Cardiac fibroblast (primary cell): ENCODE measurements at regions not wholly inside any gene's neighbourhood (a gene's known extent, or its start where the extent isn't known, plus 50 kb on each side); places are given as distances from the start of the nearest gene placed in this dataset.

Experiments
- DNase-seq, 2 donors: peaks; one replicate each; pipeline versions ENCODE4 v3.0.0 to v3.0.0-alpha.2; 2010; ENCODE audit warnings: low read depth in 2 of 2
- H3K4me3 ChIP-seq, 2 donors: replicated peaks in 1 of 2; 1 replicate in 1 of 2; 2 replicates in 1 of 2; pipeline ENCODE4 v1.5.1; 2011; ENCODE audit warnings: low read depth in 2 of 2, low read length in 2 of 2, mild to moderate bottlenecking in 2 of 2, moderate library complexity in 1 of 2
- CTCF ChIP-seq: IDR thresholded peaks from one replicate; pipeline ENCODE4 v1.5.1; 2011; ENCODE audit warnings: low read depth, mild to moderate bottlenecking, low read length, inconsistent platforms

GRCh38 chr17:17403065-17403464 is 73.7 kb upstream of the MED9 start:
- no peak overlapping the region for H3K4me3 ChIP-seq
- DNase-seq, result no peak
- no peak for TF ChIP-seq CTCF

DNA sequence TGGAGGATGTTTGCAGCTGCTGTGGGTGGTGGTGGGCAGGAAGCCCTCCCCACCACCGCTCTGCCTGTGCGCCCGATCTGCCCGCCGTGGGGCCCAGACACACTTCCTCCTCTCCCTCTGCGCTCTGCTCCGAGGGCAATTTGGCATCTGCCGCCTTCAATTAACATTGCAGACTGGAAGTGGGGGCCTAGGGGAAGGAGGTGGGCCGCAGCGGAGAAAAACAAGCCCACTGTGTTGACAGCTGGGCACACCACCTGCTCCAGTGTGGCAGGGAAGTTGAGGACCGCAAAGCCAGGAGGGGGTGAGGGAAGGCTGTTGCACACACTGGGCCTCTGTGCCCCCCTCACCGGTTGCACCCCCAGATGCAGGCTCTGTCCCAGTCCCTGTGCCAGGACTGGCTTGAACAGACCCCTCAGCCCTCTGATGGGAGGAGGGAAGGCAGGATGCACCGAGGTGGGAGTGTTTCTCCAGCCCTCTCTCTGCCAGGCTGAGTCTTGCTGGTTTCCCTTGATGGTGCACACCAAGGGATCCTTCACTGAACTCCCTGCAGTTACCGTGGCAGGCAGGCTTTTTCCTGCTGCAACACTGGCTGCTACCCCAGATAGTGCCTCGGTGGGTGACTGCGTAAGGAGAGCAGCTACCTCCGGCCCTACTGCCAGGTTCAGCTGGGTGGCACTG is 72.8 kb upstream of the MED9 start:
- no peak for TF ChIP-seq CTCF
- no peak for DNase-seq
- H3K4me3 ChIP-seq, result no peak overlapping the region

- no peak for DNase-seq
Observed at GRCh38 chr17:17405673-17406072, 71.1 kb upstream of the MED9 start.

DNA sequence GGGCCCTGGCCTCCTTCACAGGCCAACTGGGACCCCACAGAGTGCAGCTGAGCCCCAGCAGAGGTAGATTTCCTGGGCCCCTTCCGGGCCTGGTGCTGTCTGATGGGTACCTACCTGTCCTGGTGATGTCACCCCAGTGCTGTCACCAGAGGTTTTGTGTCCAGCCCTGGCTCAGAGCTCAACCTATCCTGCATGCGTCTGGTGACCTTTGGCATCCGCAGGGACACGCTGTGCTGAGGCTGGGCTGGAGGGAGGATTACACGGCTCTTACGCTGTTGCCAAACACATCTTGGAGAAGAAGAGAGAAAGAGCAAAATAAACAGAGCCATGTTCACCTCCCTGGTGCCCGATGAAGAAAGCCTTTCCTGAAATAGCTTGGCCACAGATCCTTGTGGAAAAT is 70.6 kb upstream of the MED9 start:
- DNase-seq, result no peak
- H3K4me3 ChIP-seq, result no peak overlapping the region
- no peak for TF ChIP-seq CTCF

More at GRCh38 chr17:17405673-17406072, 71.1 kb upstream of the MED9 start:
- H3K4me3 ChIP-seq, result no peak overlapping the region
- TF ChIP-seq CTCF, result no peak

DNA sequence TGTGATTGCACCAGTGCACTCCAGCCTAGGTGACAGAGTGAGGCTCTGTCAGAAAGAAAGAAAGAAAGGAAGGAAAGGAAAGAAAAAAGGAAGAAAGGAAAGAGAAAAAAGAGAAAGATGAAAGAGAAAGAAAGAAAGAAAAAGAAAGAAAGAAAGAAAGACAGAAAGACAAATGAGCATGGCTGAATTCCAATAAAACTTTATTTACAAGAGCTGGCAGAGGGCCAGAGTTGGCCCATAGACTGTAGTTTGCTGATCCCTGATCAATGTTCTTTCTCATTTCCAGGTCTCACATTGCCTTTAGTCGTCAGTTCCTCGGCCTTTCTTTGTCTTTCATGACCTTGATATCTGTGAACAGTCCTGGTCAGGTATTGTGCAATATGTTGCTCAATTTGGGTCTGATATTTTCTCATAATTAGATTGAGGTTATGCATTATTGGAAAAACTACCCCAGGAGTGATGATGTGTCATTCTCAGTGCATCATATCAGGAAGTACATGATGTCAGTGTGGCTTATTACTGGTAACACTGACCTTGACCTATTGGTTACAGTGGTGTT is 68.5 kb upstream of the MED9 start:
- no peak for TF ChIP-seq CTCF
- DNase-seq, result peak; percentile 79 to 91
- no peak overlapping the region for H3K4me3 ChIP-seq

- no peak for TF ChIP-seq CTCF
- no peak for DNase-seq
- H3K4me3 ChIP-seq, result no peak overlapping the region
Observed at GRCh38 chr17:17410357-17410756, 66.4 kb upstream of the MED9 start.
